ENCODE measurements at regions not wholly inside any gene's neighbourhood (a gene's known extent, or its start where the extent isn't known, plus 50 kb on each side); places are given as distances from the start of the nearest gene placed in this dataset.

DNA sequence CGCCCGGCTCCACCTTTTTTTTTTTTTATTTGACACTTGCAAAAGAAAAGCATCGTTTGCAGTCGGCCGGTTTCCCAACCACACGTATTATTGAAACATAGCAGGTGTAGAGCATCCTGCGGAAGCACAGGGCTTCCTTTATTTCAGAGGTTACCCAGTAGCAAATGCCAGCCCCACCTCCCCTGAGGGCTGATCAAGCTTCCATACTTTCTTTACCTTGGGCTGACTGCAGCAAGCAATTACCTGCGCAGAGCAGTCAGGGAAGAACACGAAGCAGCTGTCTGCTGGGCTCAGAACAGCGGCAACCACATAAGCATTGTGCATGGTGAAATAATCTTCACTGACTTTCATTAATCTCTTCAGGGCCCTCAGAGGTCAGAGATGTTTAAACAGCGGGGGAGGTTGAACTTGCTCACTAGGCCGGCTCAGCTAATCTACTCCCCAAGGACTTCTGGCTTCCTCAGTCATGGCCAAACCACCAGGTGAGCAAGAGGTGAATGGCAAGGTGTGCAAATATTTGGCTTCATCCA is 784.7 kb upstream of the AUTS2 start:
- Histone ChIP-seq H3K27ac (no peak overlapping the region), H3K36me3 (no peaks in the 10 kb centered on the region), H3K4me3 (no peak overlapping the region), H3K4me1 (no peaks in the 10 kb centered on the region), H3K27me3 (no peaks in the 10 kb centered on the region), H3K9me3 (no peaks in the 10 kb centered on the region)
- DNase-seq (ENCODE audit: low spot score in 2 of 2): no peak
- intact Hi-C loops (cut with DNase I): no loop called here
- TF ChIP-seq, protein P1, sequence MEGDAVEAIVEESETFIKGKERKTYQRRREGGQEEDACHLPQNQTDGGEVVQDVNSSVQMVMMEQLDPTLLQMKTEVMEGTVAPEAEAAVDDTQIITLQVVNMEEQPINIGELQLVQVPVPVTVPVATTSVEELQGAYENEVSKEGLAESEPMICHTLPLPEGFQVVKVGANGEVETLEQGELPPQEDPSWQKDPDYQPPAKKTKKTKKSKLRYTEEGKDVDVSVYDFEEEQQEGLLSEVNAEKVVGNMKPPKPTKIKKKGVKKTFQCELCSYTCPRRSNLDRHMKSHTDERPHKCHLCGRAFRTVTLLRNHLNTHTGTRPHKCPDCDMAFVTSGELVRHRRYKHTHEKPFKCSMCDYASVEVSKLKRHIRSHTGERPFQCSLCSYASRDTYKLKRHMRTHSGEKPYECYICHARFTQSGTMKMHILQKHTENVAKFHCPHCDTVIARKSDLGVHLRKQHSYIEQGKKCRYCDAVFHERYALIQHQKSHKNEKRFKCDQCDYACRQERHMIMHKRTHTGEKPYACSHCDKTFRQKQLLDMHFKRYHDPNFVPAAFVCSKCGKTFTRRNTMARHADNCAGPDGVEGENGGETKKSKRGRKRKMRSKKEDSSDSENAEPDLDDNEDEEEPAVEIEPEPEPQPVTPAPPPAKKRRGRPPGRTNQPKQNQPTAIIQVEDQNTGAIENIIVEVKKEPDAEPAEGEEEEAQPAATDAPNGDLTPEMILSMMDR (IDR thresholded peaks at IDR 0.05): no peak

DNA sequence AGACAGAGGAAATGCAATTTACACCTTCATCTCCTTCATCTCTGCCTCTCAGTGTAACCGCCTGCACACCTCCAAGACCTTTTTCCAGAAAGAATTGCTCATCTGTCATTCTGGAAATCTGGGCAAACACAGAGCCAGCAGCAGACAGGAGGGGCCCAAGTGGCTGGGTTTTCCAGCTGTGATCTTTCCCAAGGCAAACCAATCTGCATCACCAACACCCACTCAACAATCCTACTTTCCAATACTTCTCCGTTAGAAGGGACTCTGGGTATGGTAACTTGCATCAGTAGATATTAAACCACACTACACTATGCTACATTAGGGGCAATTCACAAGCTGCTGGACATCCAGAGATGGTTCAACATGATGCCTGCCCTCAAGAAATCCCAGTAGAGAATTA is 781.8 kb upstream of the AUTS2 start:
- Histone ChIP-seq H3K27me3 (no peaks in the 10 kb centered on the region), H3K36me3 (no peaks in the 10 kb centered on the region), H3K9me3 (no peaks in the 10 kb centered on the region), H3K27ac (no peak overlapping the region), H3K4me1 (no peaks in the 10 kb centered on the region), H3K4me3 (no peak overlapping the region)
- DNase-seq (ENCODE audit: low spot score in 2 of 2): no peak
- intact Hi-C loops (cut with DNase I): no loop called here
- TF ChIP-seq, protein P1 (IDR thresholded peaks at IDR 0.05): no peak

DNA sequence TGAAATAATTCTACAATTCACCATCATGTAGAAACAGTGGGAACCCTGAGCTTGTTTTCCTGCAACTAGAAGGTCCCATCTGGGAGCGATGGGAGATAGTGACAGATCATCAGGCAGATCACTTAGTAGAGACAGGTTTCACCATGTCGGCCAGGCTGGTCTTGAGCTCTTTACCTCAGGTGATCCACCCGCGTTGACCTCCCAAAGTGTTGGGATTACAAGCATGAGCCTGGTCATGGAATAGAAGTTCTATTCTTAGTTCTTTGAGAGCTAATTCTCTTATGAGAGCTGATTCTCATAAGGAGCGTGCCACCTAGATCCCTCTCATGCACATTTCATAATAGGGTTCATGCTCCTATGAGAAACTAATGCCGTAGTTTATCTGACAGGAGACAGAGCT is 778.0 kb upstream of the AUTS2 start:
- no peak for DNase-seq (ENCODE audit: low spot score in 2 of 2)
- peaks cover 6 to 8% of the 10 kb centered on the region in 2 donors for H3K9me3 ChIP-seq
- no peaks in the 10 kb centered on the region for H3K36me3 ChIP-seq
- H3K4me3 ChIP-seq: no peak overlapping the region
- H3K27ac ChIP-seq: no peak overlapping the region
- no peaks in the 10 kb centered on the region for H3K4me1 ChIP-seq
- TF ChIP-seq, protein P1 (IDR thresholded peaks at IDR 0.05): no peak
- no peaks in the 10 kb centered on the region for H3K27me3 ChIP-seq
- intact Hi-C loops (cut with DNase I): no loop called here

DNA sequence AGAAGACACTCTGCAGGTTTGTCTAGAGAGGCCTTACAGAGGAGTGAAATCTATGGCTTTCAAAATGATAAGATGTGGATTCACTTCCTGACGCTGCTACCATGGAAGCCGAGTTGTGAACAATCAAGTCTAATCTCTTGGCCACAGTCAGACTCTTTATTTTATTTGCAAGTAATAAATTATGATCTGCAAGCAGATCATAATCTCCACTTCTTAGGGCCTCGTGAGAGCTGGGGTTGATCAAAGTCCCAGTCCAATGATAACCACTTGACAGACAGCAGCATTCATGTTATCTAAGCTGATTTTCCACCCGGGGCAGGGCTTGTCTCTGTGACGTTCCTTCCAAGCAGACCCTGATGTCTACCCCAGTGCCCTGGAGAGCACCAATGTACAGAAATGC is 776.4 kb upstream of the AUTS2 start:
- no peak overlapping the region for H3K27ac ChIP-seq
- peaks cover 6 to 8% of the 10 kb centered on the region in 2 donors for H3K9me3 ChIP-seq
- TF ChIP-seq, protein P1 (IDR thresholded peaks at IDR 0.05): no peak
- no peak for DNase-seq (ENCODE audit: low spot score in 2 of 2)
- H3K36me3 ChIP-seq: no peaks in the 10 kb centered on the region
- intact Hi-C loops (cut with DNase I): no loop called here
- H3K27me3 ChIP-seq: no peaks in the 10 kb centered on the region
- H3K4me3 ChIP-seq: no peak overlapping the region
- no peaks in the 10 kb centered on the region for H3K4me1 ChIP-seq

DNA sequence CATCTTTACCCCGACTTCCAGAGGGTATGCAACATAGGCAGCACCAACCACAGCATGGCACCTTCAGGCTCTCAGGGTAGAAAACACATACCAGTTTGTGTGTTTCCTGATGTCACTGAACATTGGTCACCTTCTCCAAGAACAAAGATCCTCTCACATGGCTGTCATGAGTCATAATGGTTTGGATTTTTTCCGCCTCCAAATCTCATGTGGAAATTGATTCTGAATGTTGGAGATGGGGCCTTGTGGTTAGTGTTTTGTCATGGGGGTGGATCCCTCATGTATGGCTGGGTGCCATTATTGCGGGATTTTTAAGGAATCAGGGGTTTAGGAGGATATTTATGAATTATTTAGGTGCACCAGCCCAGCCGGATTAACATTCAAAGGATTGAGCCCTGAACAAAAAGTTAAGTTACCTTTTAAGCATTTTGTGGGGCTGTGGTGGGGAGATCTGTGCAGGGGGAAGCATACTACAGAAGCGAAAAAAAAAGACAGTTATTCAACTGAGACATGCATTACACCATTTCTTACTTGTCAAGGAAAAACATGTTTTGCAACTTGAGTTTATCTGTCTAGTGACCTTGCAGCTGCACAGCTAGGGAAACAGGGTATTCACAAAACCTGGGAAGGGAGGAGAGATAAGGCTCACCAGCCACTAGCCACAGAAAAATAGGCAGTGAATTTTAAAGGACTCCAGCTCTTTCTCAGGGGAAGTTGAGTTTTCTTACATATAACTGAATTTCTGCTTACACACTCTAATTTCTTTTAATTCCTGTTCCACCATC is 774.1 kb upstream of the AUTS2 start:
- intact Hi-C loops (cut with DNase I): no loop called here
- Histone ChIP-seq H3K27me3 (no peaks in the 10 kb centered on the region), H3K27ac (no peak overlapping the region), H3K36me3 (no peaks in the 10 kb centered on the region), H3K4me1 (no peaks in the 10 kb centered on the region), H3K4me3 (no peak overlapping the region), H3K9me3 (peaks cover 6 to 8% of the 10 kb centered on the region in 2 donors)
- TF ChIP-seq, protein P1 (IDR thresholded peaks at IDR 0.05): no peak
- no peak for DNase-seq (ENCODE audit: low spot score in 2 of 2)
